ENCODE measurements at regions not wholly inside any gene's neighbourhood (a gene's known extent, or its start where the extent isn't known, plus 50 kb on each side); places are given as distances from the start of the nearest gene placed in this dataset.

DNA sequence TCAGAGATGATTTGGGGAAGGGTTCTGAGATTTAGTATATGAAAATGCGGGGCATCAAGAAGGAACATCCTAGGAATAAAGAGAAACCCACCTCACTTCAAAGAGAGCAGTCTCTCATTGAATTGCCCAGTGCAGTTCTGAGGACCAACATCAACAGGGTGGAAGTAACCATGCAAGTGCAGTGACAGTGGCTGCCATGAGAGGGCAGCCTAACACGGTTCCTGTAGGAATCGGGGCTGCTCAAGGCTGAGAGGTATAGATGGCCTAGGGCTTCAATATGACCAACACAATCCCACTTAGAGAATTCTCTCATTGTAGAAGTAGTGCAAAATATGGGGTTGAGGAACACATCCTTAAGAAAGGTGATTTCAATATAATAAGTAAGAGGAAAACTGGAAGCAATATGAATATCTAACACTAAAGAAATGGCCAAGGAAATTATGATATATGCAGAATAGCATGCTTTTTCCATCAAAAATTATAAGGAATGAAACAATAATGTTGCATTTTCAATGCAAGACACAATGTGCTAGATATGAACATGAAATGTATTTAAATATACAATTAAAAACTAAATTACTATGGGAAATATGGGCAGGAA is 51.1 kb upstream of the ARRDC4 start:
- DNase-seq, result peak; percentile 64 to 69

Measured in NCI-H2081 (cell line).